T-helper 1 cell (primary cell): ENCODE measurements at regions not wholly inside any gene's neighbourhood (a gene's known extent, or its start where the extent isn't known, plus 50 kb on each side); places are given as distances from the start of the nearest gene placed in this dataset.

ENCODE experiments used
- DNase-seq, 5 donors: peaks; one replicate each; pipeline ENCODE4 v3.0.0-alpha.2; 2012 to 2020

DNA sequence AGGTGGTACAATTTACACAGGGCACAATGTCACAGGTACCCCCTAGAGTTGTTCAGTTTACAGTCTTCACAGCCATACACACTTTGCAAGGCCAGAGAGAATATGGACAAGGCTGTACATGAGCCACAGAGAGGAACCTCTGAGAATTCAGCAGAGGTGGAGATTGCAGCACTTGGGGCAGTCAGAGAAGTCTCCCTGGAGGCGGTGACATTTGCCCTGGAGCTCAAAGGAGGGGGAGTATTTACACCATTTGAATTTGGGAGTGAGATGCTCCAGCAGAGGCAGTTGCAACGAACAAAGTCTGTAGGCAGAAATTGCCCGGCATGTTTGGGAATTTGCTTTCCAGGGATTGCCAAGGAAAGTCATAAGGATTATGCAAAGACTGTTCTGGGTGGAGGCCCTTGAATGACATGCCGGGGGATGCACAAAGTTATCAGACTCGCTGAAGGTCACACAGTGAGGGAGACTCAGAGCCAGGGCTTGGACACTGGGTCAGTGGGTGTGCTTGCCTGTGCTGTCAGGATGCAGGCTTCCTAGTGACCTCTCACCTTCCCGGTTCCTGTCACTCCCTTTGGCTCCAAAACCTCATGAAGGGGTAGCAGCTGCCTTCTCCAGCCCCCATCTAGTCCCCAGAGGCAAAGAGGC is 160.7 kb upstream of the PCBD1 start:
- no peak for DNase-seq

DNA sequence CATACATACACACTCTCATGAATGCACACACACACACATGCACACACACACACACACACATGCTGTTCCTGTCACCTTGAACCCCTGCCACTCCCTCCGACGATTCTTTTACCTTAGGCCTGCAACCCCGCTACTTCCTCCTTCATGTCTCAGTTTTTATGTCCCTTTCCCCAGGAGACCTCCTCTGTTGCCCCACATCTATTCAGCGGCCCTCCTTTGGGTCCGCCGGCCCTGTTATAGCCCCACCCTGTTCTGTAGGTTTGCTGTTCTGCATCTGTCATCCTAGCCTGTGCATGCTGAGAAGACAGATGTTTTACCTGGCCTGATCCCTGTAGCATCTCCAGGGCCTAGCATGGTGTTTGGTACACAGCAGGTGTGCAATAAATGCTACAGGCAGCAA is 161.6 kb upstream of the PCBD1 start:
- DNase-seq, result no peak

DNA sequence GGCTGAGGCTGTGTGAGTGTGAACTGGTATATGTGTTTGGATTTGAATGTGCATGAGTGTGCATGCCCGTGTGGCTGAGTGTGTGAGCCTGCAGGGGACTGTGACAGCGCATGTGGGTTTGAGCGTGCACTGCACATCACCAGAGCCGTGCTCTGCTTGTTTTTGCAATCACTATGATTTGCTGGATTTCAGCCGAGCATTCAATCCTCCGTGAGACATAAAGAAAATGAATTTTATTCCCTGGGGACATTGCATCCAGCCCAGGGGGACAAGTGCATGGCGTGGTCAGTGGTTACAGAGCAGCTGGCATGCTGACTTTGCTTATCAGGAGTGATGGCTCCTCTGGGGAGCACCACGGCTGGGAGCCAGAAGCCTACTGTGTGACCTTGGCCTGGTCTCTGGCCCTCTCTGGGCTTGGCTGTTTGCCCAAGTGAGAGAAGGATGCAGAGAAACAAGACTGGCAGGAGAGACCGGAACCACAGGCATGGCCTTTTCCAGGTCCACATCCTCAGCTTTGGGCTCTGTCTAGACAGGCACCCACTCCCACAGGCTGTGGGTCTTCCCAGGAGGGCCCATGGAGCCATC is 160.2 kb upstream of the UNC5B start:
- no peak for DNase-seq

DNA sequence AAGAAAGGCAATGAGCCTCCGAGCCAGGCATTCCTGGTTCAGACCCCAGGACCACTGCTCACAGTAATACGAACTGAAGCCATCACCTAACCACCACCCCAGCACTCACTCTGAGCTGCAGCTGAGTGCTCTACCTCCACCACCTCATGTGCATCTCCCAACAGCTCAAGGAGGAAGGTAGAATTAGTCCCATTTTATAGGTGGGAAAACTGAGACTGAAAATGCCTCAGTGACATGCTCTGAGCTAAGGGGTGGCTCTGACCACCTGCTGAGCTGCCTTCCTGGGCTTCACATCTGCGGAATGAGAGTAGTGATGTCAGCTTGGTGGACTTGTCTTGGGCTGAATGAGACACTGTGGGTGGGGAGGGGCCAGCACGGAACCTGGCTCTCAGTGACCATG is 159.7 kb upstream of the UNC5B start:
- DNase-seq, result no peak

DNA sequence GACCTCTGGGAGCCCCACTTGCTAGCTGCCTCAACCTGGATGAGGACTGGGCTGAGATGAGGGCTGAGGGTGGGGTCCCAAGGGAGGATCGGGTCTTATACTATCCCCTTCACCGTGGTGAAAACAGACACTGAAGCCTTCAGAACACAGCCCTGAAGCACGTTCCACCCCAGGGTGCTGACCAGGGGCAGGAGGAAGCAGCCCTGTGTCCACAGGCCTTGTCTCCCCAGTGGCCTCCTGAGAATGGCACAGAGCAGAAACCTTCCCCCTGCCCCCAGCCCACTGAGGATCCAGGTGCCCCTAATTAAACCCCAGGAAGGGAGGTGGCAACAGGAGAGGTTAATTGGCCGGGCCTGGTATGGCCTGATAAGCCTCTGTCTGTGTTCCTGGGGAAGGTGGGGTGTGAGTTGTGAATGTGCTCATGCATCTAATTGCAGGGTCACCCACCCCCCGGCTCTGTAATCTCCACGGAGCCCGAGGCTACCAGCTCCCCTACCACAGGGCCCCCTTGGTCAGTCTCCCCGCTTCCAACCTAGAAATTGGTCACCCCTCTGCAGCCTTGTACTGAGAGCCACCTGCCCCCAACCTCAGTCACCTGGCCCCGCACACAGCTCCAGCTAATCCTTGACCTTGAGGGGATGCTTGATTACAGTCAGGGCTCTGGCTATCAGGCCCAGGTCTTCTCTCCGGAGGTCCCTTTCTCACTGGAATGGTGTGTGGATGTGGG is 159.0 kb upstream of the UNC5B start:
- DNase-seq, result no peak

DNA sequence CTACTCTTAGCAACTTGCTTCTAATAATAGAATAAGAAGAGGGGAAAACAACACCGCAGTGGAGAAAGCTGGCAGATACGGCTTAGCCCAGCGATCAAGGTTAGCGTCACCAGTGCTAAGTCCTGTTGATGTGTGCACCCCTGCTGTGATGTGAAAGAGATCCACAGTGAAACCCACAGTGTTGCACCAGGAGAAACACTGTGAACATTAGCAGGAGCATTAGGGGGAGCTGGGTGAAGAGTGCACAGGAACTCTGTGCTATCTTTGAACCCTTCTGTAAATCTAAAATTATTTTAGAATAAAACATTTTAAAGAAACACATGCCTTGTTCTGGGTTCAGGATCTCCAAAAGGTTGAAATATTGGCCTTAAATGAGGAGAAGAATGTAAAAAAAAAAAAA is 154.1 kb upstream of the UNC5B start:
- no peak for DNase-seq

DNA sequence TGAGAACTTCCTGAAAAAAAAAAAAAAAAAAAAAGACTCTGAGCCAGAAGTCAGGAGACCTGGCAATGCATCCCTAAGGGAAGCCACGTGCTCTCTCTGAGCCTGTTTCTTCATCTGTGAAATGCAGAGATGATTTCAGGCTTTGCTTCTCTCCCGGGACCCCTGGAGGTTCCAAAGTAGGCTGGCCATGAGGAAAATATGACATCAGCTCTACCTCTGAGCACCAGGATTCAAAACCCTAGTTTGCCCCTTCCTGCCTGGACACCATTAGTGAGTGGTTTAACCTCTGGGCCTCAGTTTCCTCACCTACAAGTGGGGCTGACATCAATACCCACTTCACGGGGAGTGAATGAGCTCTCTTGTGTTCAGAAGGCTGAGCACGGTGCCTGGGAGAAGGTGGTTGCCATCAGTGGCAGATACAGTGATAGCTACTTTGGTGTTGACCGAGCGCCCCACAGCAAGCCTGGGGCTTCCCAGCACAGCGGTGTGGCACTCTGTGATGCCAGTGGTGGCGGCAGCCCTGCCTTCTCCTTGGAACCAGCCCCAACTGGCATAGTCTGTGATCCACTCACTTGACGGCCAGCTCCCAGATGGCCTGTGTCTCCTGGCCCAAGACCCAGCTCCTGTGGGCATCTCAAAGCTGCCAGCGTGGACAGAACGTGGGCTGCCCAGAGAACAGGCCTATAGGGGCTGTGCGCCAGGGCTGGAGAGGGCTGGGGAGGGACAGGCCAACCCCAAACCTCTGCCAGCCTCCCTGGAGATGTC is 153.1 kb upstream of the UNC5B start:
- DNase-seq, result no peak

DNA sequence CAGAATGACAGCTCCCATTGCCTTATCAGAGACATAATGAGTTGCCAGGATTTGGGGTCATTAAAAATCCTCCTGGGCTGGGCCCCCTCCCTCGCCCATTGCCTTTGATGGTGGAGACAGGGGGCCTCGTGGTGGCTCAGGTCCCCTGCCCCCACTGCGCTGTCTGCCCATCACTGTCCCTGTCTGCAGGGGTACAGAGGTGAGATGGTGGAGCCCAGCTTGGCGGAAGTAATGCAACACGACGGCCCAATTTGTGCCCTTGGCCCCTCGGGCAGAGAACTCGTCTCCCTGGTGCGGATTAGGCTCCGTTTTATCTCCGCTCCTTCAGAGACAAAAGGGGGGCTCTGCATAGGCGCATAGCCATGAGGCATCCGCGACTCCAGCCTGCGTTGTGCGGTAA is 152.4 kb upstream of the UNC5B start:
- DNase-seq, result no peak

DNA sequence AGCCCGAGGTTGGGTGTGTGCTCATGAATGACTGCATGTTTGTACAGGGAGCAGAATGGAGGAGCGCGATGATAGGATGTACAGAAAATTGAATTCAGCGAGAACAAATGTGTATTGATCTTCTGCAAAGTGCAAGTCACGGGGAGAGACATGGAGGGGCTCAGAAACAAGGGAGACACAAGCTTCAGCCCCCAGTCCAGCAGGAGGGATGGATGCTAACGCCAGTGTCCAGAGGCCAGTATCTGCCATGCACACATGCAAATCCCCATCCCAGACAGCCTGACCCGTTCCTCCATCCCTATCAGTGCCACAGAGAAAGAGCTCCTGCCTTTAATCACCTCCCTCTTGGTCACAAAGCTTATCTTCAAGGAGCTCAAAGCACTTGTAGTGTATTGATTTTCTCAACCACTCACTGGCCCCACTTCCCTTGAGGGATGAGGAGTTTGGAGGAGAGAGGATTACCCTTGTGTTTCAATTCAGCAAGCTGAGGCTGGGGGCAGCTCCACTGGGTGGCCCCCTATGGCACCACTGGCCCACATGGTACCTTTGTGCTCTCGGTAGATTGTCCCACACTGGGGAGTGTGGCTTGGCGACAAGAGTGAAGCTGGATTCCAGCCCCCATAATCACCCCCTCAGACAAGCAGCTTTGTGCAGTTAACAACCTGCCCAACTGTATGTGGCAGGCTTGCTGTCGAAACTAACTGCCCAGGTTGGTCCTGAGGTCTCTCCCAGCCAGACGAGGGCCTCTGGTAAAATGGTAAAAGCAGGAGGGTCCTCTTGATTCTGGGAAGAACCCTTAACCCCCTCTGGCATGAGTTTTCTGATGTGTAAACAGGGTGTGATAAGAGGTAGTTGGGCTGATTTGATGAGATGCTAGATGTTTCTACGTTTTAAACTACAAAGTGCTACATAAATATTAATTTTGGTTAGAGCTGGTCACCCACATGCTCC is 151.6 kb upstream of the UNC5B start:
- DNase-seq, result no peak

DNA sequence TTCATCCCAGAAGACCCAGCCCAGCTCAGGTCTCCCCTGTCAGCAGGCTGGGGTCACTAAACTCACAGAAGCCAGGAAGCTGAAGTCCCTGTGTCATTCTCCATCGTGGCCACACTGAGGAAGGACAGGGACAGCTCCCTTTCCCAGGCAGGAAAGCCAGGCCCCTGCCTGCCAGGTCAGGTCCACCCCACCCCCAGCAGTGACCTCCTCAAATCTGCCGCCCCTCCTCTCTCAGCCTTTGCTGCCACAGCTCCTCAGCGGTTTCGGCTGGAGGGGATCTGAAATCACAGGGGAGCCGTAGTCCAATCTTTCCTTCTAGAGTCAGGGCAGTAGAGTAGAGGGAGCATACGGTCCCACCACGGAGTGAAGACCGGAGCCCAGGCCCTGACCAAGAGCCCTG is 150.9 kb upstream of the UNC5B start:
- DNase-seq, result no peak

DNA sequence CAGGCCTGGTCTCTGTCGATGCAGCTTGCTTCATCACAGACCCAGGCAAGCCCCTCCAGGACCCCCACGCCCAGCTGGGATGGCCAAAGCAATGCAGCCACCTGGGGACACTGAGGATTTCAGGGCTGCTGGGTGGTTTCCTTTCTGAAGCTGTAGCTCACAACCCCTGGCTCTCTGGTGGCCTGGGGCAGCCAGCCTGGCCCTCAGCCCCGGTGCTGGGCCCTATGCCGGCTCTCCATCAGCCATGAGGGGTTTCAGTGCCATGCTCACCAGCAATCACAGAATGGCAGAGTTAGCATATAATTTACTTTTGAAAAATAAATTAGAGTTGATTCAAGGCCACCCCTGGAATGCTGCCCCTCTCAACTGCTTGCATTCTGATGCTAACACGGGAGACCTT is 150.2 kb upstream of the UNC5B start:
- no peak for DNase-seq

DNA sequence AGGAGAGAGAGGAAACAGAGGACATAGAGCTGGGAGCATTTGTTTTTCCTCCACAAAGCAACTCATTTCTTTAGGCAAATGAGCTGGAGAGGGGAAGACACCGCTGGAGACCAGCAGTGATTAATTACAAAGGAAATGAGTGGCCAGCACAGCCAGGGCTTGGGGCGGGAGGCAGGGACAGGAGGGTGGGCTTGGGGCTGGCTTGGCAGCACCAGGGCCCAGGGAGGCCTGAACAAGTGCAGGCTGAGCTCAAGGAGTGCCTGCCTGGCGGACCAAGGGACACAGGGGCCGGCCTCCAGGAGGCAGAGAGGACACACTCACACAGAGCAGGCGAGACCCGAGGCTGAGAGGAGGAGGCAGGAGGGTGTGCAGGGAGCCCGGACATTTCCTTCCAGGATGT is 149.0 kb upstream of the UNC5B start:
- DNase-seq, result no peak

DNA sequence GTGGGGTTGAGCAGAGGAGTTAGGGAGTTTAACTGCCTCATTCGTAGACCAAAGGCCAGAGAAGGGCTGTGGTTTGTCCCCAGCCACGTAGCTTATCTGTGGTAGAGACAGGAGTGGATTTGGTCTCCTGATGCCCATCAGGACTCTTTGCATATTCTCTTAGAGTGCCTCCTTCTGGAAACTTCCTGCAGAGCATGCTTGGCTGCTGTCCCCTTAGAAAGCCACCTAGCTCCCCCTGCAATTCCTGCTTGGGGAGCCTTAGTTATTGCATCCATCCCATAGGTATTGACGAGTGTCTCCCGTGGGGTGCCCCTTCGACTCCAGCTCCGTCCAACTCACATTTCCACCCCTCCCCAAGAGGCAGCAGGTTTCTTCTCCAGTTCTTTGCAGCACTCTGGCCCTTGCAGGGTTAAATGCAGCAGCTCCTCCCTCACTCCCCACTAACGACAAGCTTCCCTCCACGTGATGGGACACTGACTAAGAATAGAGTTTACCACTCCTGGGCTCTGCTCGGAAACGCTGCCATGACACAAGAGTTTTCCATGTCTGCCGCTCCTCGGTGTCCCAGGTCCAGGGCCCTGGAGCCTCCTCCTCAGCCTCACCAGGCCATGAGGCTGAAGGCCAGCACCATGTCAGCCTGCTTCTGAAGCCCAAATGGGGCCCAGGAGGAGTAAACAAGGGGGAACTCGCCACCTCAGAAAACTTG is 147.8 kb upstream of the UNC5B start:
- no peak for DNase-seq

DNA sequence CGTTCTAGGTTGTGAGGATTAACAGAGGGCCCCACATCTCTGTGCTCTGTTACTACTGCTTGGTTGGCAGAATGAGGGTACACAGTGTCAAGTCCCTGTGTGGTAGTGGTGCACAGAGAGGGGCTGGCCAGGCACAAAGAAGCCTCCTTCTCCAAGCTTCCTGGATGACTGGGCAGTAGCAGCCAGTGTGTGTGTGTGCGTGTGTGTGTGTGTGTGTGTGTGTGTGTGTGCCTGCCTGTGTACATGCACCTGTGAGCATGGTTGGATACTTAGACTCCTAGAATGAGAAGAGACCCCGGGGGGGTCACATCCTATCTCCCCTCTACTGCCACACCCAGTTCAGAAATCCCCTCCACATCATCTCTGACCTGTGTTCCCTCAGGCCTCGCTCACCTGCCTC is 146.7 kb upstream of the UNC5B start:
- no peak for DNase-seq

DNA sequence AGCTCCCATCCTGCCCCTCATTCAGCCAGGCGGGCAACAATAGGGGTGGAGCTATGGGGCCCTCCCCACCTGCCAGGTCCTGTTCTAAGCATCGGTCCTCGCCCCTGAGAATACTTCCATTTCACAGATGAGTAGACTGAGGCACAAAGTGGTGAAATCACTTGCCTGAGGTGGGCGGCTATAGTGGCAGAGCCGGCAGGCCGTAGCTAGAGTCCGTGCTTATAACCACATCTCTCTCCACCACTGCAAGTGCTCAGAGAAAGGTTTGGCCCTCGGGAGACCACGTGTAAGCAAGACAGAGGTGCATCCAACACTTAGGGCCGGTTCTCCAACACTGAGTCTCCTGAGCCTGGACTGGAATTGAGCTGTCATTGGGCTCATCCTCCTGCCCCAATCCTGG is 145.8 kb upstream of the UNC5B start:
- no peak for DNase-seq

DNA sequence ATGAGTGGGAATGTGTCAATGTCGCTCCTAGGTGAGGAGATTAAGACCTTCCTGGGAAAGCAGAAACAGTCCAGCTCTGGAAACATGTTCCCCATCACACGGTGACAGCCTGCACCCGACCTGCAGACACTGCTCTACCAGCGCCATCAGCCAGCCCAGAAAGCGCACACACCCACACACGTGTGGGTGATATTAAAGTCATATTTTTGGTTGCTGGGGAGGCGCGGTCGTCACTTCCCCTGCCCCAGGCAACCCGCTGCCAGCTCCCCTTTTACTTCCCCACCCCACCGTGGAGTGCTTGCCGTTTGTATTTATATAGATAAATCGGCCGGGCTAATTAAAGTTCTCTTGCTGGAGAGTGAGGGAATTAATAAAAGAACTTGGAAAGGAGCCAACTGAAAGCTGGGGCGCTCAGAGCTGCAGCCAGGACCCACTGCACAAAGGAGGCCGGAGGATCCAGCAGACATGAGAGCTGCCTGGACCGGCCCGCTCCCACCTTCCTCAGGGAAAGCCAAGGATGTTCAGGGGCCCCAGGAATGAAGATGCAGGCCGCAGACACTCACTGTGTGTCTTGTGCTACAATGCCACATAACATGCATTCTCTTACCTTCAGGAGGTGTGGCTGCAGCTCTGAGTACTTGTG is 145.2 kb upstream of the UNC5B start:
- no peak for DNase-seq

DNA sequence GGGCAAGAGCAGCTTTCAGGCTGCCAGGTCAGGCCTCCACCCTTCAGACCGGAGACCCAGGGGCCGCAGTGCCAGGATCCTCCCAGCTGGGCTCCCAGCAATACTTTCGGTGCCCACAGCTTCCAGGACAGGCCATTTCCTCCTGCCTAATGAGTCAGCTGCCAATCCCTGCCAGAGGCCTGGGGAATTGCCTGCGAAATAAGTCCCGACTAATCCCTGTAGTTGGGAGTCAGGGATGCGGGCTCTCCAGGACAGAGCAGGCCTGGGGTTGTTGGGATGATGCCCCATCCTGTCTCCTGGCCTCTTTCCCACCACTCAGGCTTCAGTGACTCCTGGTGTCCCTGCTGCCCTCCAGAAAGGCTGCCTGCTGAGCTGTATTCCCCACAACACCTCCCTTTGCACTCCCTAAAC is 143.5 kb upstream of the UNC5B start:
- no peak for DNase-seq

DNA sequence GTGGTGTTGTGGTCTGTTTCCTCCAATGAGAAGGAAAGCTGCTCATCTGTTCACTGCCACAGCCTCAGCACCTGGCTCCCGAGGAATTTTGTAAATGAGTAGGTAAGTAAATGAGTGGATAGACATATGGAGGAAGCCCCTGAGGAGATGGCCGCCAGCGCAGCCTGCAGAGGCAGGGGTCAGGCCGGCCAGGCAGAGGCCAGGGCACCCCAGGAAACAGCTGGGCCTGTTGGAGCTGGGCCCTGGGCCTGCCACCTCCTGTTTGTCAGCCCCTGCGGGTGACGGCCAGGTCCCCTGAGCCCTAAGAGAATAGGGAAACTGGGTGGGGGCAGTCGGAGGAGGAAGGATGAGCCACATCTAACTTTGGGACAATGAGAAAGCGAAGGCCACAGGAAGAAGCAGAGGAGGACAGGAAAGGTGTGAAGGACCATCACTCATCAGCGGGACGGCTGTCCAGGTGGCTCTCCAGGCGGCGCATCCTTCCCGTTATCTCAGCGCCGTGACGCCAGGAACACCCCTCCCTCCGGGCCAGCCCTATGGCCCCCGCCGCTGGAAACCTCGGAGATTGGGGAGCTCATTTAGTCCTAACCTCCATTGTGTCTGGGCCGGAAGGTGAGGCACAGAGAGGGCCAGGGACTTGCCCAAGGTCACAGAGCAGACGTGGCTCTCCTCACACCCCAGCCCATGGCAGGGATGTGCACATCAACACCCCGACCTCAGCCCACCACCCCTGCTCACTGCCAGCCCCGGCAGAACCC is 142.3 kb upstream of the UNC5B start:
- DNase-seq, result no peak

DNA sequence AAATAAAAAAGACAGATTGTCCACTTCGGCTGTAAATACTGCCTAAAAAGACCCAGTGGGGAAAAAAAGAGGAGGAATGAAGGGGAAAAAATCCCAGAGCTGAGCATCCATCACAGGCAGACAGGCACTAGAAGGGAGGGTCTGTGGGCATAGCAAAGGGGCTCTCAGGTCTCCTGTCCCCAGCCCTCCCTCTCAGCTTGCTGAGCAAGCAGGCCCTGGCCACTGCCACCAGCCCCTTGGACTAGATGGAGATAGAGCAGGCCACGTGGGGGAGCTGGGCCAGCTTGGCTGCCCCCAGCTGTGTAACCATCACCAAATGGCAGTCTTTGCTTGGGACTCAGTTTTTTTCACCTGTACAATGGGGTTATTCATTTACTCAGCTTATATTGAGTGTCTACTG is 141.6 kb upstream of the UNC5B start:
- DNase-seq, result no peak

DNA sequence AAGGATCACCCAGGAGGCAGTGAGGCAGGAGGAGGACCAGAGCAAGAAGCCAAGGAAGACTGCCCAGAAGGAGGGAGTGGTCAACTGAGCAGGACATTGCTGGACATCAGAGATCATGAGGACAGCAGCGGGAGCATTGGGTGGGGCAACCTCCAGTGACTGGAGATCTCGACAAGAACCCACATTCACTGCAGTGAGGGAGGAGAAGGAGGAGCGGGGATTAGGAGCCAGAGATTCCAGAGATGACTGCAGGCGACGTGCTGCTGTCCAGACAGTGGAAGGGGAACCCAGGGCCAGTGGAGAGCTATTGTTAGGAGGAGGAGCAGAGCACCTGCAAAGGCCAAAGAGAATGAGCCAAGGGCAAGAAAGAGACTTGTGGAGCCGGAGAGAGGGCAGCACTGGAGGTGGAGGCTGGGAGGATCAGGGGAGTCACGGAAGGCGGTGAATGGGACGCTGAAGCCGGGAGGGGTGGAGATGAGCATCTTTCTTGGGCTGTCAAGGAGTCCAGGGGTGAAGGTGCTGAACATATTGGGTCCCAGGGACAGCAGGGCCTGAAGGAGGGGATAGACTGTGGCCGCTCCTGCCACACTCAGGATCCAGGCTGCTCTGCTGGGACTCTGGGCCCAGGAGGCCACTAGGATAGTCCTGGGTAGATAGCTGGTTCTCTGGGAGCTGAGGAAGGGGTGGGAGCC is 140.1 kb upstream of the UNC5B start:
- DNase-seq, result no peak
